ENCODE measurements at regions not wholly inside any gene's neighbourhood (a gene's known extent, or its start where the extent isn't known, plus 50 kb on each side); places are given as distances from the start of the nearest gene placed in this dataset.

GRCh38 chr7:86970986-86971385, 88.5 kb downstream of the ELAPOR2 start:
- no peak for DNase-seq

- no peak for DNase-seq
Observed at GRCh38 chr7:86970547-86970946, 88.9 kb downstream of the ELAPOR2 start.

DNA sequence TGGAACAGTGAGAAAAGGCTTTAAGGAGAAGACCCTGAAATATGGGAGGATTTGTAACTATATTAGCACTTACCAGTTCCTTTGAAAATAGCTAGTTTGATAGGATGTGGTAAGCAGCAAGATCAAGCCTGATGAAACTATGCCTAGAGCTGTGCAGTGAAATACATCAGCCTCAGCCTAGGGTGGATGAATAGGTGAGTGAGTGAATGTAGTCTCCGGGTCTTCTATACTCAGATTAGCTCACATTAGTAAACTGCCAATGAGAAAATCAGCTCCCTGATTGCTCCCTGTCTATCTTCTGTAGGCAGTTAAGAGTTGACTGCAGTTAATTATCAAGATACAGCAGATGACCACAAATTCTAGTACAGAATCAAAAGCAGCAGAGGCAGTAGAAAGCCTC, 89.6 kb downstream of the ELAPOR2 start:
- no peak for DNase-seq

DNA sequence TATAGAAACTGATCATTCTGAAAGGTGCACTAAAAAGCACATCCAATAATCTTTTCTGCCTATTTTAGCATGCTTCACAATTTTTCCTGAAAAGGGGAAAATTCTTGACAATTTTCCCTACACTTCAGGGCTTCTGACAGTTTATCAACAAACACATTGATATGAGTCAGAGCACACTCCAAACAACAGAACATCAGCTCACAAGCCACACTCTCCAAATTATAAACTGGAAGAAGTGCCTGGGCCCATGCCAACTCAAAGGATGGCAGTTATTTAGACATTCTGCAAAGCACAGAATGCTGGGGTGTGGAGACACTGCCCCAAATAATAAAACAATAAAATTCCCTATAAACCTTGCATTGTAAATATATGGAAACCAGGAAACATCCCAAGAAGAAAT, 90.8 kb downstream of the ELAPOR2 start:
- no peak for DNase-seq

DNA sequence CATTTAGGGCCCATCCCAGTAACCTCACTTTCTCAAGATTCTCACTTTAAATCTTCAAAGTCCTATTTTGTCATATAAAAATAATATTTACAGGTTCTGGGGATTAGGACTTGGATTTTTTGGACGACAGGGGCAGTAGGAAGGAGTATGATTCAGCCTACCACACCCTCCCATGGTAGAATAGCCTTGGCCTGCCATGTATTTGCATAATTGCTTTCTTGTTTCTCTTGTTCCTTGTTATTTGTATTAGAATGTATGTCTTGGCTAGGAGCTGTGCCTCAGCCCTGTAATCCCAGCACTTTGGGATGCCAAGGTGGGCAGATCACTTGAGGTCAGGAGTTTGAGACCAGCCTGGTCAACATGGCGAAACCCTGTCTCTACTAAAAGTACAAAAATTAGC, 92.5 kb downstream of the ELAPOR2 start:
- no peak for DNase-seq

- no peak for DNase-seq
Observed at GRCh38 chr7:86965727-86966120, 93.7 kb downstream of the ELAPOR2 start.

DNA sequence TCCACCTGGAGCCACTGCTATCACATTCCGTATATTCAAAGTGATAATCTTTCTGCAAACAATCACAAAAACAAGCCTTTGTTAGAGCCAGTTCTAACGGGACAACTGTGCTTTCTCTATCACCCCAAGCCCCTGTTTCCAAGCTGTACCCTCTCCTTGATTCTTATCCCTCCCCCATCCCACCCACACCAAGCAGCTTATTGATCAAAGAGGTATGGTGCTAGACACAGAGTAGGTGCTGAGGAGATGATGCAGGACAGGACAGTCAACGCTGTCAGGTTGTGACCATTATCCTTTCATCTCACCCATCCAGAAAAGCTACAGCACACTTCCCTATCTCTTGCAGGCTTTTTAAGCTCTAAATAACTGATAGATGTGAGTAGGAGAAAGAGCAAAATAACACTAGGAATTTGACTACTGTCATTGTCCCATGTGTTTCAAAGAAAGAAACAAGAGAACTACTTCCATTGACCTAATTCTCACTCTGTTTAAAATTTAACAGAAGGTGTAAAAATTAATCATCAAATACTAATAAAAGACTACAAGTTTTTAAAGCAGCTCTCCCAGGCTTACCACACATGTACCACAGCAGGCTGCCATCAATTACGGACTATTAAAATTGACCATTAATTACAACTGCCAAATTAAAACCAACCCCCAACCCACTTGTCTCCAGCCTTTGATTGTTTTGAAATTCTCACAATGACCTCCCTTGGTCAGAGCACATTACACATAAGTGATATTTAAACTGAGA, 94.3 kb downstream of the ELAPOR2 start:
- no peak for DNase-seq

- DNase-seq = no peak
Observed at GRCh38 chr7:86963599-86964230, 95.7 kb downstream of the ELAPOR2 start.

DNA sequence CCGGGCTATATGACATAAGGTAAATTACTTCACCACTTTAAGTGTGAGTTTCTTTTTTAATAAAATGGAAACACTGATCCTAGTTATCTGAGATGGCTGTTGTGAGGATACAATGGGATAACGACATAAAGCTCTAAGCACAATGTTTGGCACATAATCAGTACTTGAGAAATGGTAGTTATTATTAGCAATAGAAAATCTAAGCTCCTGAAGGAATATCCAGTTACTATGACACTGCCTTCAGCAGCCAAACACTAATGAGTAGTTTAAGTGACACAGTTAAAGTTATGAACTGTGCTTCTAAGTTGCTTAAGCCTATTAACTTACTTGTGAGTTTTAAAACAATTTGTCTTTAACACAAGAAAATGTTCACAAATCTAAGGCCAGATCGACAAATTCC, 96.8 kb downstream of the ELAPOR2 start:
- DNase-seq = no peak

DNA sequence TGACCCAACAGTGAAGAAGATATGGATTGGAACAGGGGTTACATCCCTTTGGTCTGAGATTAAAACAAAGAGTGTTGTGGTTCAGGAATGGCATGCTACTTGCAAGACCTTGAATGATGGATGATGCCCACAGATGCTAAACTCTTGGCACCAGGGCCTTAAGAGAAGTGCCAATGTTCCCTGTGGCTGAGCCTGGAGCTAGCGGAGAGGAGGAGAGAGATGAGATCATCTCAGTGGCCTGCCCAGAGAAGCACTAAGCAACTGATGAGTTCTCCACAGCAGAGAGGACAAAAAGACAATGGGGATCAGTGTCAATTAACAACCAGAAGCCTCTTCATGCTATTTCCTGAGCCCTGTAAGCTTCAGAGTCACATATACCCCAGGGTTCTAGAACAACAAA, 97.8 kb downstream of the ELAPOR2 start:
- no peak for DNase-seq

- DNase-seq = no peak
Observed at GRCh38 chr7:86958380-86958779, 101.1 kb downstream of the ELAPOR2 start.

DNA sequence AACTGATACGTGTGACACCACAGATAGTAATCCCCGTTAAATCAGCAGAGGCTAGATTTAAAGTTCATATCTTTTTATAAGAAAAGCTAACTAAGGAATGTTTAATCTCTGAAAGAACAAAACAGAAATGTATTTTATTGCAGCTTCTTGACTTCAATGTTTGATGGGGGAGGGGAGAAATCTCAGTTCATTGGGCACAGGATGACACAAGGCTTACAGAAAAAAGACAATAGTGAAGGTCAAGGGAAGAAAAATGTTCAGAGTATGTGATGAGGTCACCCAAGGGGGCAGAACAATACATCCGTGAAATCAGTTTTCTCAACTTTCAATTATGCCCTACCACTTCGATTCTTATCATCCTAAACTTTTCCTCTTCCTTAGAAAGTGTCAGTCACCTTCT, 102.9 kb downstream of the ELAPOR2 start:
- no peak for DNase-seq

GRCh38 chr7:86955895-86956503, 103.5 kb downstream of the ELAPOR2 start:
- DNase-seq = no peak

GRCh38 chr7:86954971-86955370, 104.5 kb downstream of the ELAPOR2 start:
- DNase-seq = no peak

DNA sequence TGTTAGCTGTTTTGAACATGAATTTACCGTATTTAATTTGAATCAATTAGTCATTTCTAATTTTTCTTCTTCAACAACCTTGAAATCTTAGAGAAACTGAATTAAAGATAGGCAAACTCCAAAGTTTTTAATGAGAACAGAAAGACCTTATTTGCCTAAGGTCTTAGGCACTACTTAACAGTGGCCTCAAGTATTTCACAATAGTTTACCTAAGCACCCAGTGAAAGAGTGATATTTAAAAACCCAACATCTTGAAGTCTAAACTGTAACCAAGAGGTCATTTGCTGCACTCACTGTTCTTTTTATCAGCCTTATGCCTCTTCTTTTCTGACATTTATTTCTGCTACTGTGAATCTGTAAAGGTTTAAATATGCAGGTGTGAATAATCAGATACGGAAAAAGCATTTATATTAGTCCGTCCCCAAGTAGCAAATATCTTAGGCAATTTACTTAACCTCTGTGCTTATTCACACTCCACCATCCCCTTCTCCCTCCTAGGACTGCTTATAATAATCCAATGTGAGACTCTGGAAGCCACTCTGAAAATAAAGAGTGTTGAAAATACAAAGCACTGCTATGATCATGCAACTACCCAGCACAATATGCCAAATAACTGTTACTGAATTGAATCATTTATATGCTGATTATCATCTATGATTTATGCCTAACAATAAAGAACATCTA, 105.7 kb downstream of the ELAPOR2 start:
- DNase-seq = no peak

DNA sequence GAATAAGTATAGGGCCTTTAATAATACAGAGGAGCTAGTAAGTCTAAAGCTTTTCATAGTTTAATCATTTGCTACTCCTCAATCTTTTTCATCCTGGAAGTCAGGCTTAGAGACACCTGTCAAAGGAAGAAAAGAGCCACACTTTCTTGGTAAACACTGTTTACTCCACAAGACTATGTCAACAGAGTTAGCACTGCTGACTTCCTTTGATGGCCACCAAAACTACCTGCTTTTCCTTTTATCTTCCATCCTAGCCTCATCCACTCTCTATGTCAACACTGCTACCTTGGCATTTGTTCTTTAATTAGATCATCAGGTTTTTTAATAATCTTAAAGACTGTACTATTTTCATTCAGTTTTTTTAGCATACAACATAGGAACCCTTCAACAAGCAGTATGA, 106.2 kb downstream of the ELAPOR2 start:
- no peak for DNase-seq

- DNase-seq = no peak
Observed at GRCh38 chr7:86951895-86952294, 107.6 kb downstream of the ELAPOR2 start.

DNA sequence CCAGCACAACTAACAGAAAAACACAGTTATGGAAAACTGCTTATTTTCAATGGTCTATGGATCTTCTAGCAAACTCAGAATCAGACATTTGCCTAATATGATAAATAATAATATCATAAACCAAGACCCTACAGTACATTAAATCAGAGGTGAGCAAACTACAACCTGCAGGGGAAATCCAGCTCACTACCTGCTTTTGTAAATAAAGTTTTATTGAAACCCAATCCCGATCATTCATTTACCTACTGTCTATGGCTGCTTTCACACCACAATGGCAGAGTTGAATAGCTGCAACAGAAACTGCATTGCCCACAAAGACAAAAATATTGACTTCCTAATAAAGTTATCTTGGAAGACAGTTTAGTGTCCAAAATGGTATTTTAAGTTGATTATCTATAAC, 108.5 kb downstream of the ELAPOR2 start:
- DNase-seq = no peak

GRCh38 chr7:86950360-86950759, 109.1 kb downstream of the ELAPOR2 start:
- no peak for DNase-seq

DNA sequence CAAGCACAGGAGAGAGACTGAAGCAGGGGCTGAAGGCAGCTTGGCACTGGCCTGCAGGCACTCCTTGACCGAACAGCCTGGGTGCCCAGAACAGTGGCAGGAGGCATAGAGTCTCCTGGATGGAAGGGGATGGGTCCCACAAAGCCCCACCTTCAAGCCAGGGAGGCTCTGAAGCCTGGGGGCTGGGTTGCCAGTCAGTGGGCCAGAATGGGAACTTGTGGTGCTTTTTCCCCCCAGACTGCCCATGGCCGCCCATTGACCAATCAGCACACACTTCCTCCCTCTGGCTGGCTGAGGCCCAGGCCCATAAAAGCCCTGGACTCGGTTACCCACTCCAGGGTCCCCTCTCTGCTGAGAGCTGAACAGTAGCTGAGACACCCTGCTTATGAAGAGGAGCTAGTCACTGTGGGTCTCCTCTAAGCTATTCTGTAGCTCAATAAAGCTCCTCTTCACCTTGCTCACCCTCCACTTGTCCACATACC, 109.6 kb downstream of the ELAPOR2 start:
- DNase-seq = no peak

DNA sequence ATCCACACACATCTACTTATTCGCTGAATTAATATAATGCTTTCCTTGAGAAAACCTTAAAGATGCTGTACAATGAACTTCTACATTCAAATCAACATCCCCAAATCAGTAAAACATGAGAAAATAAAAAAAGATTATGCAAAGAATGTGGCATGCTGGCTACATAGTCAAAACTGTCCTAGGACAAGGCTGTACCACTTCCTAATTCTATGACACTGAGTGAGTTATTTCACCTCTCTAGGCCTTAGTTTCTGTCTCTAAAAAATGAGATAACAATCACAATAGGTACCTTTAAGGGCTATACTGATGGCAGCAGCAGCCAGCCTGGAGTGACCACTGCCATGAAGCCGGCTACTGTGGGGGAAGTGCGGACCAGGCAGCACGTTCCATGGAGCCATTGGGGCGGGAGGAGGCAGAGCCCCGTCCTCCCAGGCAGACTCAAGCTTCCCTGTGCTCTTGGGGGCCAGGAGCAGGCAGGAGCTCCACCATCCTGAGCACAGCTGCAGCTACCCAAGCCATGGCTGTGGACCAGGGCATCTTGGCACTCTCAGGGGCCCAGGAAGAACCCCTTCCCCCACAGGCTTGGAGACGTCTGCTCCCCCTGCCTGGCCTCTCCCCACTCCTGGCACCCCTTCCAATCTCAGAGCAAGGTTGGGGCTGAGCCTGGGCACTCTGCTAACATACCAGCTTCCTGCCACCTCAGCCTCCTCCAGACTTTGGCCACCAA, 110.2 kb downstream of the ELAPOR2 start:
- no peak for DNase-seq

DNA sequence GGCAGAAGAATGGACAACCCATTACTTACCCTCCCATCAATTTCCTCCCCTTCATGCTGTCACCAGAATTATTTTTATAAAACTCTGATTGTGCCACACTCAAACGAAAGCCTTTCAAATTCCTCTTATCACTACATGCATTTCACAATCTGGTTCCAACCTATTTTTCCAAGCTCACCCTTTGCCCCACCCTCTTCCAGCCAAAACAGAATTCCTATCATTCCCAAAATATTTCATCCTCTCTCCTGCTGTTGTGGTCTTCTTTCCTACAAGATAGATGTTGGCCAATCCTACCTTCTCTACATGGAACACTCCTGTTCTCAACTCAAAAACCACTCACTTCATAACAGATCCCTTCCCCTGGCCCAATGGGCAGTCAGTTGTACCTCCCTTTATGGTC, 111.5 kb downstream of the ELAPOR2 start:
- no peak for DNase-seq

- no peak for DNase-seq
Observed at GRCh38 chr7:86943447-86943846, 116.0 kb downstream of the ELAPOR2 start.
